Liver (tissue), 3 donors: ENCODE measurements at regions not wholly inside any gene's neighbourhood (a gene's known extent, or its start where the extent isn't known, plus 50 kb on each side); places are given as distances from the start of the nearest gene placed in this dataset.

Experiments
- EGR1 ChIP-seq, 2 donors: IDR thresholded peaks; 2 replicates each; pipeline ENCODE4 v1.6.1; 2016 to 2018; ENCODE audit warnings: antibody characterized with exemption in 2 of 2, low read depth in 2 of 2
- FOXA2 ChIP-seq: IDR thresholded peaks from 2 replicates; pipeline ENCODE4 v1.6.1; 2016; ENCODE audit warnings: antibody characterized with exemption
- RAD21 ChIP-seq, 2 donors: IDR thresholded peaks; 2 replicates each; pipeline ENCODE4 v1.6.1; 2016; ENCODE audit warnings: antibody characterized with exemption in 2 of 2, mild to moderate bottlenecking in 2 of 2
- SP1 ChIP-seq: IDR thresholded peaks from 2 replicates; pipeline ENCODE4 v1.6.1; 2018; ENCODE audit warnings: antibody characterized with exemption, mild to moderate bottlenecking
- TF ChIP-seq, protein P1 (sequence below): IDR thresholded peaks from 2 replicates; pipeline ENCODE4 v1.6.1; 2016; ENCODE audit warnings: antibody characterized with exemption, mild to moderate bottlenecking
- TF ChIP-seq, protein P2 (sequence below): fragments of 150-350 bp; IDR thresholded peaks from 2 replicates; pipeline ENCODE4 v1.5.1; 2017; ENCODE audit warnings: improper control_type of control experiment, low read depth, low read length; ENCODE audit not compliant: missing input control
- TF ChIP-seq, protein P3 (sequence below): IDR thresholded peaks from 2 replicates; pipeline ENCODE4 v1.6.1; 2016; ENCODE audit warnings: antibody characterized with exemption
- TF ChIP-seq, protein P4 (sequence below): IDR thresholded peaks from 2 replicates; pipeline ENCODE4 v1.6.1; 2016; ENCODE audit warnings: antibody characterized with exemption
- TF ChIP-seq, protein P5 (sequence below): IDR thresholded peaks from 2 replicates; pipeline ENCODE4 v1.6.1; 2016; ENCODE audit warnings: antibody characterized with exemption
- donor health status: healthy.
- donor health status: healthy.

DNA sequence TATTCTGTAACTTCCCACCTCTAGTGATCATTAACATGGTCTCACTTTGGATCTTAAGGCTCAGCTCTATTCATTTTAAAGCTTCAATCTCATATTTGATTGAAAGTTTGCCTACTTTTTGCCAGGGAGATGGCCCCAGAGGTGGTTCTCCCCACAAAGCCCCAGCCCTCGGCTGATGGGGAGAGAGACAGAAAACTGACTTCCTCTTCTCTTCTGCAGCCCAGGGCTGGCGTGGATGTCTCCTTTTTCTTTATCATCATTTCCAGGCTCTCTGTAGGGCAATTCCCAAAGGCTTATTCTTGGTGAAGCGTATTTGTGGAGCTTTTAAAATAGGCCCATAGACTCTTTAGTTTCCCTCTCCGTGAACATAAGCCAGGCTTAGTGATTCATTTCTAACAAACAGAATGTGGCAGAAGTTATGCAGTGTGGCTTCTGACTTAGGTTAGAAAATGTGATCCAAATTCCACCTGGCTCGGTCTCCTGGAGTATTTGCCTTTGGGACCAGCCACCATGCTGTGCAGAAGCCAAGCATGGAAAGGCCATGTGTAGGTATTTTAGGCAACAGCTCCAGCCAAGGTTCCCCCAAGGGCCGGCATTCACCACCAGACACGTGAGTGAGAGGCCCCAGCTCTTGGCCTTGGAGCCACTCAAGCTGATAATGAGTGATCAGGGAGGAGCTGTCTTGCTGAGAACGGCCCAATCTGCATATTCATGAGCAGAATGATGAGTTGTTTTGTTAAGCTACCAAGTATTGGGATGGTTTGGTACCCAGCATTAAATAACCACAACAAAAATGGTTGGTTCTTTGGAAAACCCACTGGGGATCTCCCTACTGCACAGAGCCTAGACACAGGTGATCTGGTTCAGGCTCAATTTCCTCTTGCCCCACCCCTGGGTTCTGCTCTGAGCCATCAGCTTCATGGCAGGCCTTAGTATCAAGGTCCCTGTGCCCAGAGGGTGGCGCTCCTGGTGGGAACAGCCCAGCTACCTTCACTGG lies 353.2 kb upstream of the PROK2 start:
- TF ChIP-seq, protein P1, sequence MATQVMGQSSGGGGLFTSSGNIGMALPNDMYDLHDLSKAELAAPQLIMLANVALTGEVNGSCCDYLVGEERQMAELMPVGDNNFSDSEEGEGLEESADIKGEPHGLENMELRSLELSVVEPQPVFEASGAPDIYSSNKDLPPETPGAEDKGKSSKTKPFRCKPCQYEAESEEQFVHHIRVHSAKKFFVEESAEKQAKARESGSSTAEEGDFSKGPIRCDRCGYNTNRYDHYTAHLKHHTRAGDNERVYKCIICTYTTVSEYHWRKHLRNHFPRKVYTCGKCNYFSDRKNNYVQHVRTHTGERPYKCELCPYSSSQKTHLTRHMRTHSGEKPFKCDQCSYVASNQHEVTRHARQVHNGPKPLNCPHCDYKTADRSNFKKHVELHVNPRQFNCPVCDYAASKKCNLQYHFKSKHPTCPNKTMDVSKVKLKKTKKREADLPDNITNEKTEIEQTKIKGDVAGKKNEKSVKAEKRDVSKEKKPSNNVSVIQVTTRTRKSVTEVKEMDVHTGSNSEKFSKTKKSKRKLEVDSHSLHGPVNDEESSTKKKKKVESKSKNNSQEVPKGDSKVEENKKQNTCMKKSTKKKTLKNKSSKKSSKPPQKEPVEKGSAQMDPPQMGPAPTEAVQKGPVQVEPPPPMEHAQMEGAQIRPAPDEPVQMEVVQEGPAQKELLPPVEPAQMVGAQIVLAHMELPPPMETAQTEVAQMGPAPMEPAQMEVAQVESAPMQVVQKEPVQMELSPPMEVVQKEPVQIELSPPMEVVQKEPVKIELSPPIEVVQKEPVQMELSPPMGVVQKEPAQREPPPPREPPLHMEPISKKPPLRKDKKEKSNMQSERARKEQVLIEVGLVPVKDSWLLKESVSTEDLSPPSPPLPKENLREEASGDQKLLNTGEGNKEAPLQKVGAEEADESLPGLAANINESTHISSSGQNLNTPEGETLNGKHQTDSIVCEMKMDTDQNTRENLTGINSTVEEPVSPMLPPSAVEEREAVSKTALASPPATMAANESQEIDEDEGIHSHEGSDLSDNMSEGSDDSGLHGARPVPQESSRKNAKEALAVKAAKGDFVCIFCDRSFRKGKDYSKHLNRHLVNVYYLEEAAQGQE = no peak
- TF ChIP-seq, protein P2, sequence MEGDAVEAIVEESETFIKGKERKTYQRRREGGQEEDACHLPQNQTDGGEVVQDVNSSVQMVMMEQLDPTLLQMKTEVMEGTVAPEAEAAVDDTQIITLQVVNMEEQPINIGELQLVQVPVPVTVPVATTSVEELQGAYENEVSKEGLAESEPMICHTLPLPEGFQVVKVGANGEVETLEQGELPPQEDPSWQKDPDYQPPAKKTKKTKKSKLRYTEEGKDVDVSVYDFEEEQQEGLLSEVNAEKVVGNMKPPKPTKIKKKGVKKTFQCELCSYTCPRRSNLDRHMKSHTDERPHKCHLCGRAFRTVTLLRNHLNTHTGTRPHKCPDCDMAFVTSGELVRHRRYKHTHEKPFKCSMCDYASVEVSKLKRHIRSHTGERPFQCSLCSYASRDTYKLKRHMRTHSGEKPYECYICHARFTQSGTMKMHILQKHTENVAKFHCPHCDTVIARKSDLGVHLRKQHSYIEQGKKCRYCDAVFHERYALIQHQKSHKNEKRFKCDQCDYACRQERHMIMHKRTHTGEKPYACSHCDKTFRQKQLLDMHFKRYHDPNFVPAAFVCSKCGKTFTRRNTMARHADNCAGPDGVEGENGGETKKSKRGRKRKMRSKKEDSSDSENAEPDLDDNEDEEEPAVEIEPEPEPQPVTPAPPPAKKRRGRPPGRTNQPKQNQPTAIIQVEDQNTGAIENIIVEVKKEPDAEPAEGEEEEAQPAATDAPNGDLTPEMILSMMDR = no peak
- TF ChIP-seq EGR1 (IDR thresholded peaks at IDR 0.05; ENCODE audit: low read depth in 2 of 2) = no peak
- TF ChIP-seq, protein P3, sequence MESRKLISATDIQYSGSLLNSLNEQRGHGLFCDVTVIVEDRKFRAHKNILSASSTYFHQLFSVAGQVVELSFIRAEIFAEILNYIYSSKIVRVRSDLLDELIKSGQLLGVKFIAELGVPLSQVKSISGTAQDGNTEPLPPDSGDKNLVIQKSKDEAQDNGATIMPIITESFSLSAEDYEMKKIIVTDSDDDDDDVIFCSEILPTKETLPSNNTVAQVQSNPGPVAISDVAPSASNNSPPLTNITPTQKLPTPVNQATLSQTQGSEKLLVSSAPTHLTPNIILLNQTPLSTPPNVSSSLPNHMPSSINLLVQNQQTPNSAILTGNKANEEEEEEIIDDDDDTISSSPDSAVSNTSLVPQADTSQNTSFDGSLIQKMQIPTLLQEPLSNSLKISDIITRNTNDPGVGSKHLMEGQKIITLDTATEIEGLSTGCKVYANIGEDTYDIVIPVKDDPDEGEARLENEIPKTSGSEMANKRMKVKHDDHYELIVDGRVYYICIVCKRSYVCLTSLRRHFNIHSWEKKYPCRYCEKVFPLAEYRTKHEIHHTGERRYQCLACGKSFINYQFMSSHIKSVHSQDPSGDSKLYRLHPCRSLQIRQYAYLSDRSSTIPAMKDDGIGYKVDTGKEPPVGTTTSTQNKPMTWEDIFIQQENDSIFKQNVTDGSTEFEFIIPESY = no peak
- no peak for TF ChIP-seq FOXA2
- TF ChIP-seq, protein P4, sequence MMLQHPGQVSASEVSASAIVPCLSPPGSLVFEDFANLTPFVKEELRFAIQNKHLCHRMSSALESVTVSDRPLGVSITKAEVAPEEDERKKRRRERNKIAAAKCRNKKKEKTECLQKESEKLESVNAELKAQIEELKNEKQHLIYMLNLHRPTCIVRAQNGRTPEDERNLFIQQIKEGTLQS = no peak
- TF ChIP-seq, protein P5, sequence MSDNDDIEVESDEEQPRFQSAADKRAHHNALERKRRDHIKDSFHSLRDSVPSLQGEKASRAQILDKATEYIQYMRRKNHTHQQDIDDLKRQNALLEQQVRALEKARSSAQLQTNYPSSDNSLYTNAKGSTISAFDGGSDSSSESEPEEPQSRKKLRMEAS = no peak
- no peak for TF ChIP-seq SP1
- no peak for TF ChIP-seq RAD21 (IDR thresholded peaks at IDR 0.05)
